ENCODE measurements at regions not wholly inside any gene's neighbourhood (a gene's known extent, or its start where the extent isn't known, plus 50 kb on each side); places are given as distances from the start of the nearest gene placed in this dataset.
"Not testable (repeated sequence)": the region's sequence is repeated elsewhere in the genome, so short reads cannot be mapped to it uniquely, and the experiment has no call there.

DNA sequence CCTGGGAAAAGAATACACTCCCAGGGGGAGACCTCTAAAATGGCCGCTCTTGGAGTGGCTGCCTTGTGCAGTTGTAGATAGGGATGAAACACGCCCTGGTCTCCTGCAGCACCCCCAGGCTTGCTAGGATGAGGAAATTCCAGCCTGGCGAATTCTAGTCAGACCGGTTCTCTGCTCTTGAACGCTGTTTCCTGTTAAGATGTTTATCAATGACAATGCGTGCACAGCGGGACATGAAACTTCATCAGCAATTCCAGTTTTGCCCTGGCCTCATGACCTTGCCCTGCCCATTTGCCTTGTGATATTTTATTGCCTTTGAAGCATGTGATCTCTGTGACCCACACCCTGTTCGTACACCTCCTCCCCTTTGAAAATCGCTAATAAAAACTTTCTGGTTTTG, 225.2 kb upstream of the INTU start:
- TF ChIP-seq, protein P1, sequence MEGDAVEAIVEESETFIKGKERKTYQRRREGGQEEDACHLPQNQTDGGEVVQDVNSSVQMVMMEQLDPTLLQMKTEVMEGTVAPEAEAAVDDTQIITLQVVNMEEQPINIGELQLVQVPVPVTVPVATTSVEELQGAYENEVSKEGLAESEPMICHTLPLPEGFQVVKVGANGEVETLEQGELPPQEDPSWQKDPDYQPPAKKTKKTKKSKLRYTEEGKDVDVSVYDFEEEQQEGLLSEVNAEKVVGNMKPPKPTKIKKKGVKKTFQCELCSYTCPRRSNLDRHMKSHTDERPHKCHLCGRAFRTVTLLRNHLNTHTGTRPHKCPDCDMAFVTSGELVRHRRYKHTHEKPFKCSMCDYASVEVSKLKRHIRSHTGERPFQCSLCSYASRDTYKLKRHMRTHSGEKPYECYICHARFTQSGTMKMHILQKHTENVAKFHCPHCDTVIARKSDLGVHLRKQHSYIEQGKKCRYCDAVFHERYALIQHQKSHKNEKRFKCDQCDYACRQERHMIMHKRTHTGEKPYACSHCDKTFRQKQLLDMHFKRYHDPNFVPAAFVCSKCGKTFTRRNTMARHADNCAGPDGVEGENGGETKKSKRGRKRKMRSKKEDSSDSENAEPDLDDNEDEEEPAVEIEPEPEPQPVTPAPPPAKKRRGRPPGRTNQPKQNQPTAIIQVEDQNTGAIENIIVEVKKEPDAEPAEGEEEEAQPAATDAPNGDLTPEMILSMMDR (IDR thresholded peaks at IDR 0.05; ENCODE audit: insufficient read depth, low read depth, low read length) = not testable (repeated sequence)
- not testable (repeated sequence) for TF ChIP-seq EZH2 (IDR thresholded peaks at IDR 0.05; ENCODE audit: insufficient read depth, low read length)
